ELR (cell line): ENCODE measurements at regions not wholly inside any gene's neighbourhood (a gene's known extent, or its start where the extent isn't known, plus 50 kb on each side); places are given as distances from the start of the nearest gene placed in this dataset.
"Not testable (repeated sequence)": the region's sequence is repeated elsewhere in the genome, so short reads cannot be mapped to it uniquely, and the experiment has no call there.

Experiments
- DNase-seq: peaks from one replicate; pipeline ENCODE4 v3.0.0-alpha.2; 2015; ENCODE audit warnings: low read depth

DNA sequence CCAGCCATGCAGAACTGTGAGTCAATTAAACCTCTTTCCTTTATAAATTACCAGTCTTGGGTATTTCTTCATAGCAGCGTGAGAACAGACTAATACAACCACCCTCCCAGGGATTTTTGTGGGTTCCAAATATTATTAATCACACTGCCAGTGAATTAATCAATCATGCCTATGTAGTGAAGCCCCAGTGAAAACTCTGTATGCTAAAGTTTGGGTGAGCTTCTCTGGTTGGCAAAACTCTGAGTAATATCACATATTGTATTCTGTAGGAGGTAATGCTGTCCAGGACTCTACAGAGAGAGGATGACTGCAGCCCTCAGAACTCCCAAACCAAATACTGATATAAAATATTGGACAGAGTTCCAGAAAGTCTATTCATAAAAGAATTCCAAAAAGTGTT lies 216.9 kb downstream of the RPAP3 start:
- no peak for DNase-seq

- no peak for DNase-seq
Observed at GRCh38 chr12:47481041-47481440, 224.8 kb downstream of the RPAP3 start.

DNA sequence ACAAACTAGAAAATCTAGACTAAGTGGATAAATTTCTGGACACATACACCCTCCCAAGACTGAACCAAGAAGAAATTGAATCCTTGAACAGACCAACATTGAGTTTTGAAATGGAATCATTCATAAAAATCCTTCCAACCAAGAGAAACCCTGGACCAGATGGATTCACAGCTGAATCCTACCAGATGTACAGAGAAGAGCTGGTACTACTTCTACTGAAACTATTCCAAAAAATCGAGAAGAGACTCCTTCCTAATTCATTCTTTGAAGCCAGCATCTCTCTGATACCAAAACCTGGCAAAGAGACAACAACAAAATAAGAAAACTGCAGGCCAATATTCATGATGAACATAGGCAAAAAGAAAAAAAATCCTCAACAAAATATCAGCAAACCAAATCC lies 227.4 kb downstream of the RPAP3 start:
- DNase-seq: no peak

DNA sequence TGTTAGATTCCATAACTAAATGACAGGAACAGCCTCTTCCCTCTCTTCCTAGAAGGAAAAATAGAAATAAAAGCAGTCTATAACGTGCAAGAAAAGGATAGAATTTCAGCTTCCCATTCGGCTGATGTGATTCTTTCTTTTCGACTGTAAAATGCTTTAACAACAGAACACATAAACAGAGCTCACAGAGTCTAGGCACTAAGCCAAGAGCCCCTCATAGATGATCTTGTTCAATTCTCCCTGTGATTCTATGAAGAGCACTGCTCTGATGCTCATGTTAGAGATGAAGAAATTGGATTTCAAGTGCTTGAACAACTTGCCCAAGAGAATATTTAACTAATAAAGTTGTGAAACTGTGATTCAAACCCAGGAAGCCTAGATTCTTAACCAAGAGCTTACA lies 232.7 kb downstream of the RPAP3 start:
- no peak for DNase-seq

DNA sequence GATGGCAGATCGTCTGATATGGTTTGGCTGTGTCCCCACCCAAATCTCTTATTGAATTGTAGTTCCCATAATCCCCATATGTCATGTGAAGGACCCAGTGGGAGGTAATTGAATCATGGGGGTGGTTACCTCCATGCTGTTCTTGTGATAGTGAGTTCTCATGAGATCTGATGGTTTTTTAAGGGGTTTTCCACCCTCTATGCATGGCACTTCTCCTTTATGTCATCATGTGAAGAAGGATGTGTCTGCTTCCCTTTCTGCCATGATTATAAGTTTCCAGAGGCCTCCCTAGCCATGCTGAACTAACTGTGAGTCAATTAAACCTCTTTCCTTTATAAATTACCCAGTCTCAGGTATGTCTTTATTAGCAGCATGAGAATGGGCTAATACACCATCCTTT lies 235.5 kb downstream of the RPAP3 start:
- DNase-seq: not testable (repeated sequence)

GRCh38 chr12:47463918-47464317 lies 241.9 kb downstream of the RPAP3 start:
- DNase-seq: not testable (repeated sequence)

- peak; percentile 18 for DNase-seq
Observed at GRCh38 chr12:47458279-47458678, 247.6 kb downstream of the RPAP3 start.

DNA sequence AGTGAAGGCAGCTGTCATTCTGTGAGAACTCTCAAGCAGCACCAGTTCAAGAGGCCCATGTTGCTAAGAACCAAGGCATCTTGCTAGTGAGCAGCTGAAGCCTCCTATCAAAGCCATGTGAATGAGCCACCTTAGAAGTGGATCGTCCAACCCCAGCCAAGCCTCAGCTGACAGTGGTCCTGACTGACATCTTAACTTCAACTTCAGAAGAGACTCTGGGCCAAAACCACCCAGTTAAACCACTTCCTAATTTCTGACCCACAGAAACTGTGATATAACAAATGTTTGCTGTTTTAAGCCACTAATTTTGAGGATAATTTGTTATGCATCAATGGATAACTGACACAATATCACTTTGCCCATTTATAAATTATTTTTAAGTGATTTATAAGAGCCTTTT lies 256.0 kb downstream of the RPAP3 start:
- no peak for DNase-seq

DNA sequence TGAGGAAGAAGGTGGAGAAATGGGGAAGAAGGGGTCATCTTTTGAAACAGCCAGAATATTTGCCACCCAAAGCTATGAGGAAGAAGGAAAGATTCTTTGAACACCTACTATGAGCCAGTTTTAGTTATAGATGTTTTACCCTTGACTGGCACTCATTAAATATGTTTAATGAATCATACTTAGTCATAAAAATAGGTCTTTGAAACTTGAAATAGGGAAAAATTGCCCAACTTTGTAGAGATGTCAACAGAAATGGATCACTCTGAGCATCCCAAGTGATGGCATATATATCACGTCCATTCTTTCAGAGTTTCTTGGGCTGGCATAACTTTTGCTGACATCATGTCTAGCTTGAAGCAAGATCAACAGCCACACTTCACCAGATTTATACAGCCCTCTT lies 263.5 kb downstream of the RPAP3 start:
- DNase-seq: peak; percentile 7

GRCh38 chr12:47441490-47441889 lies 264.3 kb downstream of the RPAP3 start:
- DNase-seq: no peak

- DNase-seq: no peak
Observed at GRCh38 chr12:47438175-47438574, 267.7 kb downstream of the RPAP3 start.

- no peak for DNase-seq
Observed at GRCh38 chr12:47437570-47437969, 268.3 kb downstream of the RPAP3 start.

GRCh38 chr12:47433876-47434275 lies 272.0 kb downstream of the RPAP3 start:
- DNase-seq: peak; percentile 24

DNA sequence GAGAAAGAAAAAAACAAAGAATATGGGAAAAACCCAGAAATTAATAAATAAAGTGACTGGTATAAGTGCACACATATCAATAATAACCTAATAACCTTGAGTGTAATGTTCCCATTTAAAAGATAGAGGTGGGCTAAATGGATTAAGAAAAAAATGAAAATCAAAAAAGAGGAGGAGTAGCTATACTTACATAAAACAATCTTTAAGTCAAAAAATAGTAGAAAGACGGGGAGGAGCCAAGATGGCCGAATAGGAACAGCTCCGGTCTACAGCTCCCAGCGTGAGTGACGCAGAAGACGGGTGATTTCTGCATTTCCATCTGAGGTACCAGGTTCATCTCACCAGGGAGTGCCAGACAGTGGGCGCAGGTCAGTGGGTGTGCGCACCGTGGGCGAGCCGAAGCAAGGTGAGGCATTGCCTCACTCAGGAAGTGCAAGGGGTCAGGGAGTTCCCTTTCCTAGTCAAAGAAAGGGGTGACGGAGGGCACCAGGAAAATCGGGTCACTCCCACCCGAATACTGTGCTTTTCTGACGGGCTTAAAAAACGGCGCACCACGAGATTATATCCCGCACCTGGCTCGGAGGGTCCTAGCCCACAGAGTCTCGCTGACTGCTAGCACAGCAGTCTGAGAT lies 279.0 kb downstream of the RPAP3 start:
- DNase-seq: not testable (repeated sequence)

DNA sequence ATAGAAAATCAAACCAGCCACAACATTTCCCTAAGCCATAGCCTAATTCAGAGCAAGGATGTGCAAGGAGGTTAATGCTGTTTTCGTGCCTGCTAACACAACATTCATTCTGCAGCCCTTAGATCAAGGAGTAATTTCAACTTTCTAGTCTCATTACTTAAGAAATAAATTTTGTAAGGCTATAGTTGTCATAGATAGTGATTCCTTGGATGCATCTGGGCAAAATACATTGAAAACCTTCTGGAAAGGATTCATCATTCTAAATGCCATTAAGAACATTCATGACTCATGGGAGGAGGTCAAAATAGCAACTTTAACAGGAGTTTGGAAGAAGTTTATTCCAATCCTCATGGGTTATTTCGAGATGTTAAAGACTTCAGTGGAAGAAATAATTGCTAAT lies 283.2 kb downstream of the RPAP3 start:
- DNase-seq: no peak

GRCh38 chr12:47419497-47419896 lies 286.3 kb downstream of the RPAP3 start:
- DNase-seq: peak; percentile 51

DNA sequence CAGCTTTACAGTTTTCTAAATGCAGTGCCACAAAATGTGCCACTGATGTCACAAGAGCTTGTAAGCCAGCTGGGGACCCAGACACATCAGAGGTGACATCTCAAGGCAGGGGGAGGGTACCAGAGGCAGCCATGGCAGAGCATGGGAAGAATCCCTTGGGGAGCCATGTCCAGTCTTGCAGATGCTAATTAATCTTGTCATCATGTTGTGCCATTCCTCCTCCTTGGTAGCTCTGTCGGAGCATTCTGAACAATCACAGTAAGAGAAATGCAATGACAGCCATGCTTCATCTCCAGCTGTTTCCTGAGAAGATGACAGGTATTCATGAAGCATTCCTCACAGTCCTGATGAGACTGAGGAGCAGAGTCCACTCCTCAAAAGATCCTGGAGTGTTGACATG lies 287.9 kb downstream of the RPAP3 start:
- no peak for DNase-seq

DNA sequence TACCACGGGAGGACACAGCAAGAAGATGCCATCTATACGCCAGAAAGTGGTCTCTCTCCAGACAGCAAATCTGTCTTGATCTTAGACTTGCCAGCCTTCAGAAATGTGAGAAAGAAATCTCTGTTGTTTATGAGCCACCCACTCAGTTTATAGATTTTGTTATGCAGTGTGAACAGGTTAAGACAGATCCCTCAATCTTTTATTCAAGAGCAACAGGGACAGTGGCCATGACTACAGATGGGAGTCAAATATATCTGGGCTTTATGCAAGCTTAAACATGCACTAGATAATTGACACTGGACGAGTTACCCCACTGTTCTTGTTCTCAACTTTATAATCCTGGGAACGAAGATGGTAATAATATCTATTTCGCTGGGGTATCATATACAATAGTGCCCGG lies 288.7 kb downstream of the RPAP3 start:
- no peak for DNase-seq

GRCh38 chr12:47415054-47415453 lies 290.8 kb downstream of the RPAP3 start:
- DNase-seq: peak; percentile 18

DNA sequence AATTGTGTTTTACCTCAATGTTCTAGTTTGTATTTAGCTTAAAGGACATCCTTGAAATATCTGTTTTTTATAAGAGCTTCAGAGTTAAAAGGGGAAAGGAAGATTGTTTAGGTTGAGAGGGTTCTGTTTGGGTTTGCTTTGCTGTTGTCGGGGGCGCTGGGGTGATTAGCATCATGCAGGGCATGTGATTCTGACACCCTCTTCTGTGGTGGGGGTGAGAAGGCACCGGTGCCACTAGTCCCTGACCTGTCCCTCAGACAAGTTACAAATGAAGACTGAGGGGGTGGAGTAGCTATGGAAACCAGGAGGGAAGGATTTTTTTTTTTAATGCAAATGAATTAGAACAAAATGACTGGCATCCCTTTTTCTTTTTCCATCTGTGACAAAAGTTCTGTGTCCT lies 291.3 kb downstream of the RPAP3 start:
- no peak for DNase-seq

DNA sequence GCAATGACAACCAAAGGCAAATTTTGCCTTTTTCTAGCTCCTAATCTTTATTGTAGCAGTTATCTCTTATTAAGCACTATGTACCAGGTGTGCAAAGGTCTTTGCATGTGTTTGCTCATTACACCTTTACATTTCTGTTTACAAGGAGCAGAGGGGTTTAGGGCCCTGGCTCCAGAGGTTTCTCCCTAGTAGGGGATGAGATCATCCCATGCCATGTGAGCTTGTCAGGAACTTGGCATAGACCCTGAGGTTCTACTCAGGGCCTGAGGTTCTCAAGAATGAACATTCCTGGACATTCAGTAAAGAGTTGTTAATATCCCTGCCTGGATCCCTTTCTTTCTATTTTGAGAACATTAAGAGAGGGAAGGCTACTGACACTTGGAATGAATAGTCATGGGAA lies 292.0 kb downstream of the RPAP3 start:
- no peak for DNase-seq

DNA sequence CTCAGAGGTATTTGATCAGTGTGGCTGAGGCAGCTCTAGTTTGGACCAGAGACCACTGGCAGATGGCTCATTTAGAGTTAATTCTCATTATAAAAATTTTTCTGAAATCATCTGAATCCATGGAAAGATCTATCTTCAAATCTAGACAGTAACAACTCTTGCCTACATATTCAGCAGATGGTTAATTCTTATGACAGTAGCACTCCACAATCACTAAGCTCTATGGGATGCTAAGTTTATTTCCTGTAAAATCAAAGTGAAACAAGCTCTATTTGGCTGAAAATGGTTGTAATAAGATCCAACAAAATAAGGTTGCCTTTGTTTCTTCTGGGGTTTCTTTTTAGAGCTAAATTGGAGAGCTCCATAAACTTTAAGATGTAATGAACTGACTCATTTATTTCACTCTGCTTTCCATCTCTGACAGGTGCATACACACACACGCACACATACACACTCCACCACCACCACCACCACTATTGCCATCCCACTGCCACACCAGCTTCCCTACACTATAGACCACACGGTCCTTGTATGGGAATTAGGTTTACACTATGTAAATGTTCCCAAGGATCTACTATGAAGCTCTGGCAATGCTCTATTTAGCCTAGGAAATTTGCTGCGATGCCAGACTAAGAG lies 293.1 kb downstream of the RPAP3 start:
- DNase-seq: no peak

GRCh38 chr12:47411966-47412365 lies 293.9 kb downstream of the RPAP3 start:
- DNase-seq: no peak

- no peak for DNase-seq
Observed at GRCh38 chr12:47410862-47411261, 295.0 kb downstream of the RPAP3 start.
